ENCODE measurements at regions not wholly inside any gene's neighbourhood (a gene's known extent, or its start where the extent isn't known, plus 50 kb on each side); places are given as distances from the start of the nearest gene placed in this dataset.

GRCh38 chr2:145511946-145512345, 992.0 kb upstream of the ZEB2 start:
- intact Hi-C loops (cut with micrococcal nuclease), result no loop called here
- Histone ChIP-seq H2AFZ (ENCODE audit: low read length) (no peak overlapping the region), H3K4me2 (ENCODE audit: low read length) (no peak overlapping the region), H3K4me1 (ENCODE audit: insufficient read depth, low read length) (no peaks in the 10 kb centered on the region), H3K4me3 (ENCODE audit: low read length) (no peak overlapping the region), H4K20me1 (ENCODE audit: low read length) (no peaks in the 10 kb centered on the region), H3K9ac (ENCODE audit: low read length) (no peak overlapping the region), H3K9me3 (ENCODE audit: low read length) (no peaks in the 10 kb centered on the region), H3K36me3 (ENCODE audit: low read depth, low read length) (no peaks in the 10 kb centered on the region), H3K9me2 (replicated peaks; ENCODE audit: low read length) (no peaks in the 10 kb centered on the region), H3K27ac (ENCODE audit: low read length) (no peak overlapping the region), H3K79me2 (ENCODE audit: low read length) (no peaks in the 10 kb centered on the region), H3F3A (ENCODE audit: low read length, unreplicated experiment) (no peaks in the 10 kb centered on the region), H3K27me3 (ENCODE audit: low read length) (no peaks in the 10 kb centered on the region)
- DNase-seq (no peak), ATAC-seq (no peak)
- POLR2A ChIA-PET (ENCODE audit: unreplicated experiment), result no interaction called here
- no TSS peak for BruUV-seq (replicated peaks)
- TF ChIP-seq EZH2phosphoT487 (IDR thresholded peaks at IDR 0.05; ENCODE audit: borderline replicate concordance, low read length) (no peak), EZH2 (IDR thresholded peaks at IDR 0.05; ENCODE audit: low read length, unreplicated experiment) (no peak)
- TF ChIP-seq, protein P1, sequence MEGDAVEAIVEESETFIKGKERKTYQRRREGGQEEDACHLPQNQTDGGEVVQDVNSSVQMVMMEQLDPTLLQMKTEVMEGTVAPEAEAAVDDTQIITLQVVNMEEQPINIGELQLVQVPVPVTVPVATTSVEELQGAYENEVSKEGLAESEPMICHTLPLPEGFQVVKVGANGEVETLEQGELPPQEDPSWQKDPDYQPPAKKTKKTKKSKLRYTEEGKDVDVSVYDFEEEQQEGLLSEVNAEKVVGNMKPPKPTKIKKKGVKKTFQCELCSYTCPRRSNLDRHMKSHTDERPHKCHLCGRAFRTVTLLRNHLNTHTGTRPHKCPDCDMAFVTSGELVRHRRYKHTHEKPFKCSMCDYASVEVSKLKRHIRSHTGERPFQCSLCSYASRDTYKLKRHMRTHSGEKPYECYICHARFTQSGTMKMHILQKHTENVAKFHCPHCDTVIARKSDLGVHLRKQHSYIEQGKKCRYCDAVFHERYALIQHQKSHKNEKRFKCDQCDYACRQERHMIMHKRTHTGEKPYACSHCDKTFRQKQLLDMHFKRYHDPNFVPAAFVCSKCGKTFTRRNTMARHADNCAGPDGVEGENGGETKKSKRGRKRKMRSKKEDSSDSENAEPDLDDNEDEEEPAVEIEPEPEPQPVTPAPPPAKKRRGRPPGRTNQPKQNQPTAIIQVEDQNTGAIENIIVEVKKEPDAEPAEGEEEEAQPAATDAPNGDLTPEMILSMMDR (conservative IDR thresholded peaks at IDR 0.05; ENCODE audit: low read depth, low read length), result no peak
- CTCF ChIA-PET, result no interaction called here

DNA sequence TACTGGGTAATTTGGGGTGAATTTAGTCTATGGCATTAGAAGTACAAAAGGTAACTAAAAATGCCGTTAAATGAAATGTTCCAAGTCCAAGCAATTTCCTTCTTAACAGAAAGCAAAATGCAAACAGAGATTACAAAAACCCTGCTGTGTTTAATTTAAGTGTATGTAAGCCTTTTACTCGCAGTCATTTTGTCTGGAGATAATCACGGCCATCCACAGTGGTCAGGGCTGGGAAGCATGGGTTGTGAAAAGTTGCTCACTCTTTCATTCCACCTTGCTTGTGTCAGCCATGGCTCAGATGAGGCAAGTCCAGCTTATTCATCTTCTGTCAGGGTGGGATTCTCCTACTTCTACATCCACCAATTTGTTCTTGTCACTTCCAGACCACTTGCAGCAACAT, 983.6 kb upstream of the ZEB2 start:
- TF ChIP-seq EZH2 (IDR thresholded peaks at IDR 0.05; ENCODE audit: low read length, unreplicated experiment) (no peak), EZH2phosphoT487 (IDR thresholded peaks at IDR 0.05; ENCODE audit: borderline replicate concordance, low read length) (no peak)
- TF ChIP-seq, protein P1 (conservative IDR thresholded peaks at IDR 0.05; ENCODE audit: low read depth, low read length), result no peak
- no peaks in the 10 kb centered on the region for H3K79me2 ChIP-seq (ENCODE audit: low read length)
- H3K9me2 ChIP-seq (replicated peaks; ENCODE audit: low read length), result no peaks in the 10 kb centered on the region
- no peaks in the 10 kb centered on the region for H3K27me3 ChIP-seq (ENCODE audit: low read length)
- CTCF ChIA-PET, result no interaction called here
- H3K27ac ChIP-seq (ENCODE audit: low read length), result no peak overlapping the region
- POLR2A ChIA-PET (ENCODE audit: unreplicated experiment), result no interaction called here
- intact Hi-C loops (cut with micrococcal nuclease), result no loop called here
- no peaks in the 10 kb centered on the region for H3K36me3 ChIP-seq (ENCODE audit: low read depth, low read length)
- no peaks in the 10 kb centered on the region for H4K20me1 ChIP-seq (ENCODE audit: low read length)
- no TSS peak for BruUV-seq (replicated peaks)
- no peak overlapping the region for H3K9ac ChIP-seq (ENCODE audit: low read length)
- no peaks in the 10 kb centered on the region for H3F3A ChIP-seq (ENCODE audit: low read length, unreplicated experiment)
- H3K4me2 ChIP-seq (ENCODE audit: low read length), result no peak overlapping the region
- no peak overlapping the region for H2AFZ ChIP-seq (ENCODE audit: low read length)
- H3K4me1 ChIP-seq (ENCODE audit: insufficient read depth, low read length), result no peaks in the 10 kb centered on the region
- DNase-seq, result no peak
- no peak for ATAC-seq
- no peaks in the 10 kb centered on the region for H3K9me3 ChIP-seq (ENCODE audit: low read length)
- H3K4me3 ChIP-seq (ENCODE audit: low read length), result no peak overlapping the region

DNA sequence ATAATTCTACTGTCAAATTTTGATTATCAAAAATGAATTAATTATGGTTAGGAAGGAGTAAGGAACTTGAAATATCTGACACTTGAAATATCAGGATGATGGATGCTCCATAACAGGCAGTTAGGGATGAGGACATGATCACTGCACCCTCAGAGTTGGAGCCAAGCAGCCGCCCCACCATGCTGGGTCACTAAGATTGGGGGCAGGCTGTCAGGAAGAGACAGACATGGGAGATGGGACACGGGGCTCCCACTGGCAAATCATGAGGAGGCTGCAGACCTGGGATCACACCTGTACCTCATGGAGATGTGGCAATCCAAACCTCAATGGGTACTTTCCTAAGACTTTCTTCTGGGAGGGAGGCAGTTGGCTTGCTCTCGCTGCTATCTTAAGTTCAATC, 982.0 kb upstream of the ZEB2 start:
- Histone ChIP-seq H4K20me1 (ENCODE audit: low read length) (no peaks in the 10 kb centered on the region), H3K4me2 (ENCODE audit: low read length) (no peak overlapping the region), H3F3A (ENCODE audit: low read length, unreplicated experiment) (no peaks in the 10 kb centered on the region), H3K36me3 (ENCODE audit: low read depth, low read length) (no peaks in the 10 kb centered on the region), H3K4me3 (ENCODE audit: low read length) (no peak overlapping the region), H3K27me3 (ENCODE audit: low read length) (no peaks in the 10 kb centered on the region), H3K4me1 (ENCODE audit: insufficient read depth, low read length) (no peaks in the 10 kb centered on the region), H3K79me2 (ENCODE audit: low read length) (no peaks in the 10 kb centered on the region), H2AFZ (ENCODE audit: low read length) (no peak overlapping the region), H3K9ac (ENCODE audit: low read length) (no peak overlapping the region), H3K9me3 (ENCODE audit: low read length) (no peaks in the 10 kb centered on the region), H3K9me2 (replicated peaks; ENCODE audit: low read length) (no peaks in the 10 kb centered on the region), H3K27ac (ENCODE audit: low read length) (no peak overlapping the region)
- BruUV-seq (replicated peaks), result no TSS peak
- TF ChIP-seq EZH2 (IDR thresholded peaks at IDR 0.05; ENCODE audit: low read length, unreplicated experiment) (no peak), EZH2phosphoT487 (IDR thresholded peaks at IDR 0.05; ENCODE audit: borderline replicate concordance, low read length) (no peak)
- TF ChIP-seq, protein P1 (conservative IDR thresholded peaks at IDR 0.05; ENCODE audit: low read depth, low read length), result no peak
- ChIA-PET POLR2A (ENCODE audit: unreplicated experiment) (no interaction called here), CTCF (no interaction called here)
- ATAC-seq (no peak), DNase-seq (no peak)
- intact Hi-C loops (cut with micrococcal nuclease), result no loop called here

All from PC-3 (cell line).